Transverse colon (tissue), 4 donors: ENCODE measurements at regions not wholly inside any gene's neighbourhood (a gene's known extent, or its start where the extent isn't known, plus 50 kb on each side); places are given as distances from the start of the nearest gene placed in this dataset.

Source experiments
- DNase-seq: peaks from one replicate; pipeline ENCODE4 v3.0.0-alpha.2; 2019
- H3K27ac ChIP-seq, 4 donors: fragments of 200-600 bp; sonication (generic); 2 replicates each; pipeline ENCODE4 v1.5.1; 2016 to 2018; ENCODE audit warnings: inconsistent platforms in 4 of 4
- H3K27me3 ChIP-seq: fragments of 200-600 bp; sonication (generic); 2 replicates; pipeline ENCODE4 v1.5.1; 2017; ENCODE audit warnings: inconsistent platforms
- H3K36me3 ChIP-seq, 4 donors: fragments of 200-600 bp; sonication (generic); 2 replicates each; pipeline ENCODE4 v1.5.1; 2017 to 2019; ENCODE audit warnings: inconsistent platforms in 4 of 4
- H3K4me1 ChIP-seq, 4 donors: fragments of 200-600 bp; sonication (generic); 2 replicates each; pipeline ENCODE4 v1.5.1; 2017 to 2020; ENCODE audit warnings: inconsistent platforms in 4 of 4
- H3K4me3 ChIP-seq, 4 donors: fragments of 200-600 bp; sonication (generic); 1 replicate in 1 of 4; 2 replicates in 3 of 4; pipeline versions ENCODE4 v1.5.1 to v1.6.1; 2017 to 2019; ENCODE audit warnings: inconsistent platforms in 4 of 4
- H3K9me3 ChIP-seq, 2 donors: fragments of 200-600 bp; sonication (generic); 2 replicates each; pipeline ENCODE4 v1.5.1; 2017 to 2019; ENCODE audit warnings: inconsistent platforms in 2 of 2
- EP300 ChIP-seq: sonication (generic); formaldehyde crosslinking; IDR thresholded peaks from one replicate; pipeline ENCODE4 v1.6.1; 2017; ENCODE audit warnings: antibody characterized with exemption, low read depth
- POLR2A ChIP-seq: fragments of 450-650 bp; IDR thresholded peaks from one replicate; pipeline ENCODE4 v1.6.1; 2016; ENCODE audit warnings: antibody characterized with exemption, mild to moderate bottlenecking, moderate library complexity
- POLR2AphosphoS5 ChIP-seq, 3 donors: sonication (generic); formaldehyde crosslinking; IDR thresholded peaks; one replicate each; pipeline ENCODE4 v1.6.1; 2016; ENCODE audit warnings: antibody characterized with exemption in 3 of 3
- WGBS, 2 donors: methylation state at CpG; one replicate each; pipeline ENCODE4 v1.1.5; 2018; ENCODE audit warnings: low coverage in 1 of 2; 5-methylcytosine and 5-hydroxymethylcytosine counted together
- in situ Hi-C, 4 donors: fragments of 200-750 bp; cut with MboI; loops; one replicate each; pipeline versions ENCODE4 v1.15.0 to v1.15.1; 2017; ENCODE audit warnings: low sequenced_read_pairs in 3 of 4, low pct_ligation_motif_present in 1 of 4, low pct_unique_long_range_greater_than_20kb in 1 of 4
- intact Hi-C: fragments of 100-400 bp; cut with DNase I; formaldehyde crosslinking; loops from one replicate; pipeline ENCODE4 v1.15.1; 2023; ENCODE audit warnings: low total_unique reads
- TF ChIP-seq, protein P1 (sequence below), 5 experiments: fragments of 200-600 bp in 3 of 5; fragments of 450-650 bp in 2 of 5; sonication (generic) in 3 of 5; IDR thresholded peaks; 1 replicate in 2 of 5; 2 replicates in 3 of 5; pipeline ENCODE4 v1.5.1; 2016 to 2017; ENCODE audit warnings: antibody characterized with exemption in 5 of 5, inconsistent platforms in 3 of 5, mild to moderate bottlenecking in 2 of 5, moderate library complexity in 1 of 5

DNA sequence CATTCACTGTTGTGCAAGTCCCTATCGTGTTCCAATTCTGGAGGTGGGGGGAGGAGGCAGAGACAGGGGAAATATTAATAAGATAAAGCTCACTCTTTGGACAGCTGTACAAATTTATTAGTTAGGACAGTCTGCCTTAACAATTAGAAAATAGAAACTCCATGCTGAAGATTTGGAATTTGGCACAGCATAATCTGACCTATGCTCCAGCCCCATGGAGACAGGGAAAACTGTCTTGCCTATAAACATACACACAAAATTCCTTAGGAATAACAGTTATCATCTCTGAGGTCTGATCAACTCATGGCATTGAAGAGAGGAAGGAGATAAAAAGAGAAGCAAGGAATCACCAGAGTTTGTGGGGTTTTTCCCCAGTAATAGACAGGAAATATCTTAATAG is 335.4 kb upstream of the MEOX2 start:
- TF ChIP-seq POLR2A (no peak), POLR2AphosphoS5 (IDR thresholded peaks at IDR 0.05) (no peak), EP300 (no peak)
- TF ChIP-seq, protein P1, sequence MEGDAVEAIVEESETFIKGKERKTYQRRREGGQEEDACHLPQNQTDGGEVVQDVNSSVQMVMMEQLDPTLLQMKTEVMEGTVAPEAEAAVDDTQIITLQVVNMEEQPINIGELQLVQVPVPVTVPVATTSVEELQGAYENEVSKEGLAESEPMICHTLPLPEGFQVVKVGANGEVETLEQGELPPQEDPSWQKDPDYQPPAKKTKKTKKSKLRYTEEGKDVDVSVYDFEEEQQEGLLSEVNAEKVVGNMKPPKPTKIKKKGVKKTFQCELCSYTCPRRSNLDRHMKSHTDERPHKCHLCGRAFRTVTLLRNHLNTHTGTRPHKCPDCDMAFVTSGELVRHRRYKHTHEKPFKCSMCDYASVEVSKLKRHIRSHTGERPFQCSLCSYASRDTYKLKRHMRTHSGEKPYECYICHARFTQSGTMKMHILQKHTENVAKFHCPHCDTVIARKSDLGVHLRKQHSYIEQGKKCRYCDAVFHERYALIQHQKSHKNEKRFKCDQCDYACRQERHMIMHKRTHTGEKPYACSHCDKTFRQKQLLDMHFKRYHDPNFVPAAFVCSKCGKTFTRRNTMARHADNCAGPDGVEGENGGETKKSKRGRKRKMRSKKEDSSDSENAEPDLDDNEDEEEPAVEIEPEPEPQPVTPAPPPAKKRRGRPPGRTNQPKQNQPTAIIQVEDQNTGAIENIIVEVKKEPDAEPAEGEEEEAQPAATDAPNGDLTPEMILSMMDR (IDR thresholded peaks at IDR 0.05): no peak
- H3K27ac ChIP-seq: no peak overlapping the region
- H3K9me3 ChIP-seq: no peaks in the 10 kb centered on the region
- DNase-seq: no peak
- peaks cover 0 to 3% (median 0%) of the 10 kb centered on the region in 4 donors for H3K4me1 ChIP-seq
- in situ Hi-C loops: no loop called here
- intact Hi-C loops: no loop called here
- WGBS, 2 donors: 38 to 74% methylated on average over 1 of the region's 1 CpG
- no peaks in the 10 kb centered on the region for H3K36me3 ChIP-seq
- H3K27me3 ChIP-seq: no peaks in the 10 kb centered on the region
- no peak overlapping the region for H3K4me3 ChIP-seq

DNA sequence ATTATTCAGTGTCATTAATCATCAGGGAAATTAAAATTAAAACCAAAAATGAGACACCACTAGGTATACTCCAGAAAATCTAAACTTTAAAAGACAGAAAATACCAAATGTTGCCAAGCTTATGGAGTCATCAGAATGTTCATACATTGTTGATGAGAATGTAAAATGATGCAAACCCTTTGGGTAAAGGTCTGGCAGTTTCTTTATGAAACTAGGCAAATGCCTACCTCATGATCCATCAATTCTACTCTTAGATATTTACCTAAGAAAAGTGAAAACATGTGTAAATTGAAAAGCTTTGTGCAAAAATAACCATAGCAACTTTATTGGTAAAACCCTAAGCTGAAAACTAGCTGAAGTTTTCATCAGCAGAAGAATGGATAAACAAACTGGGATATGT is 329.5 kb upstream of the MEOX2 start:
- H3K9me3 ChIP-seq: no peaks in the 10 kb centered on the region

DNA sequence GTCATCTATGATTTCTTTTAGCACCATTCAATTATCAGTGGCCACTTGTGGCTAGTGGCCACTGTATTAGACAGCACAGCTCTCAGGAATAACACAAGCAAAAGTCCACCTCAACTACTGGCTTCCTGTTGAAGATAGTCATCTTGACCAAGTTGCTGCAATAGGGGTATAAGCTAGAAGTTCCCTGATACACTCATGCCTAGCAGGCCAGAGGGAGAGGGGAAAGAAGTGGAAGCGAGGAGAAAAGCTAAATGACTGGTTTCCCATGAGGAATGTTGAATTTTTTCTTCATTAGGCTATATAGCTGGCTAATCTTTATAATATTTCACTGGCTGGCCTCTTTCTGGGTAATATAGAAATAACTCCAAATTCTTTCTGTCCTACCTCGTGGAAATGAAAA is 327.5 kb upstream of the MEOX2 start:
- H3K9me3 ChIP-seq: no peaks in the 10 kb centered on the region
- WGBS, 2 donors: 77 to 78% methylated on average over 2 of the region's 2 CpGs
- TF ChIP-seq POLR2AphosphoS5 (IDR thresholded peaks at IDR 0.05) (no peak), EP300 (no peak), POLR2A (no peak)
- TF ChIP-seq, protein P1 (IDR thresholded peaks at IDR 0.05): no peak
- no peaks in the 10 kb centered on the region for H3K4me1 ChIP-seq
- in situ Hi-C loops (no loop called here), intact Hi-C loops (no loop called here)
- DNase-seq: no peak
- H3K27ac ChIP-seq: no peak overlapping the region
- H3K36me3 ChIP-seq: no peaks in the 10 kb centered on the region
- H3K27me3 ChIP-seq: no peaks in the 10 kb centered on the region
- no peak overlapping the region for H3K4me3 ChIP-seq

More for the DNA sequence above, 329.5 kb upstream of the MEOX2 start:
- TF ChIP-seq POLR2AphosphoS5 (IDR thresholded peaks at IDR 0.05) (no peak), EP300 (no peak), POLR2A (no peak)
- TF ChIP-seq, protein P1 (IDR thresholded peaks at IDR 0.05): no peak
- H3K27me3 ChIP-seq: no peaks in the 10 kb centered on the region
- no peaks in the 10 kb centered on the region for H3K4me1 ChIP-seq
- H3K27ac ChIP-seq: no peak overlapping the region
- no peak for DNase-seq
- intact Hi-C loops (no loop called here), in situ Hi-C loops (no loop called here)
- no peaks in the 10 kb centered on the region for H3K36me3 ChIP-seq
- no peak overlapping the region for H3K4me3 ChIP-seq

DNA sequence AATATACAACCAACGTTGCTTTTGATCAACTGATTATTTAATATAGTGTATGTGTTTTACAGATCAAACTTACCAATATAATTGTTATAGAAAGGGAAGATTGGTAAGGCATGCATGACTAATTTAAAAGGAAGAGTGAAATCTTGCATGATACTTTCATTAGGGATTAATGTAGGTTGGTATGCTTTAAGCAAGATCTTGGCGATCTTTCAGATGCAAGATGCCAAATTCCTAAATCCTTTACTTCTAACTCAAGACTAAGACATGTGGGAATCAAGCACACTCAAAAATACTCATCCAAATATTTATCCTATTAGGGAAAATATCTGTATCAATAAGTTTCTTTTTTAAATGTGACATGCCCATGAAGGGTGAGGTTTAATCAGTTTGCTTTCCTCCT is 321.4 kb upstream of the MEOX2 start:
- in situ Hi-C loops (no loop called here), intact Hi-C loops (no loop called here)
- Histone ChIP-seq H3K9me3 (no peaks in the 10 kb centered on the region), H3K4me3 (no peak overlapping the region), H3K27ac (no peak overlapping the region), H3K4me1 (no peaks in the 10 kb centered on the region), H3K36me3 (no peaks in the 10 kb centered on the region), H3K27me3 (no peaks in the 10 kb centered on the region)
- no peak for TF ChIP-seq POLR2AphosphoS5 (IDR thresholded peaks at IDR 0.05)
- TF ChIP-seq, protein P1 (IDR thresholded peaks at IDR 0.05): no peak
- no peak for DNase-seq
- WGBS, 2 donors: 61 to 79% methylated on average over 2 of the region's 2 CpGs
